HG03039 (cell line): ENCODE measurements at regions not wholly inside any gene's neighbourhood (a gene's known extent, or its start where the extent isn't known, plus 50 kb on each side); places are given as distances from the start of the nearest gene placed in this dataset.

Source experiments
- ATAC-seq: cut with Tn5 transposase; IDR thresholded peaks from one replicate; pipeline ENCODE4 v1.9.1; 2021; ENCODE audit warnings: mild to moderate bottlenecking, moderate library complexity; ENCODE audit not compliant: unreplicated experiment

GRCh38 chr4:111464251-111465045 is 680.8 kb upstream of the FAM241A start:
- ATAC-seq = no peak

GRCh38 chr4:111466811-111467604 is 678.2 kb upstream of the FAM241A start:
- no peak for ATAC-seq

GRCh38 chr4:111475001-111475400 is 670.3 kb upstream of the FAM241A start:
- ATAC-seq = no peak

GRCh38 chr4:111475666-111476065 is 669.6 kb upstream of the FAM241A start:
- no peak for ATAC-seq

GRCh38 chr4:111480510-111480909 is 664.7 kb upstream of the FAM241A start:
- ATAC-seq = no peak

GRCh38 chr4:111483375-111484169 is 661.7 kb upstream of the FAM241A start:
- ATAC-seq = no peak

- ATAC-seq = no peak
These were observed 652.8 kb upstream of the FAM241A start for GRCh38 chr4:111492496-111492895.

- no peak for ATAC-seq
These were observed 650.8 kb upstream of the FAM241A start for GRCh38 chr4:111494471-111494870.

GRCh38 chr4:111494971-111495370 is 650.3 kb upstream of the FAM241A start:
- no peak for ATAC-seq

- no peak for ATAC-seq
These were observed 646.0 kb upstream of the FAM241A start for GRCh38 chr4:111499291-111499690.

GRCh38 chr4:111499706-111500105 is 645.5 kb upstream of the FAM241A start:
- no peak for ATAC-seq

- ATAC-seq = no peak
These were observed 644.4 kb upstream of the FAM241A start for GRCh38 chr4:111500858-111501257.

- no peak for ATAC-seq
These were observed 643.3 kb upstream of the FAM241A start for GRCh38 chr4:111501946-111502345.

GRCh38 chr4:111502626-111503025 is 642.6 kb upstream of the FAM241A start:
- ATAC-seq = no peak

- ATAC-seq = no peak
These were observed 638.5 kb upstream of the FAM241A start for GRCh38 chr4:111506706-111507105.

- ATAC-seq = no peak
These were observed 634.7 kb upstream of the FAM241A start for GRCh38 chr4:111510535-111510934.

GRCh38 chr4:111512081-111512783 is 633.0 kb upstream of the FAM241A start:
- ATAC-seq = no peak

GRCh38 chr4:111519683-111520082 is 625.6 kb upstream of the FAM241A start:
- ATAC-seq = no peak

- no peak for ATAC-seq
These were observed 614.8 kb upstream of the FAM241A start for GRCh38 chr4:111530446-111530845.

- ATAC-seq = no peak
These were observed 609.5 kb upstream of the FAM241A start for GRCh38 chr4:111535792-111536191.

GRCh38 chr4:111537165-111537564 is 608.1 kb upstream of the FAM241A start:
- ATAC-seq = no peak
